Uterus (tissue), 3 donors: ENCODE measurements at regions not wholly inside any gene's neighbourhood (a gene's known extent, or its start where the extent isn't known, plus 50 kb on each side); places are given as distances from the start of the nearest gene placed in this dataset.

Source experiments
- DNase-seq, 2 donors: peaks; one replicate each; pipeline ENCODE4 v3.0.0-alpha.2; 2019 to 2020
- H3K27ac ChIP-seq, 2 donors: fragments of 200-600 bp; sonication (generic); 1 replicate in 1 of 2; 2 replicates in 1 of 2; pipeline ENCODE4 v1.5.1; 2016 to 2018
- H3K27me3 ChIP-seq, 2 donors: fragments of 200-600 bp; sonication (generic); one replicate each; pipeline ENCODE4 v1.5.1; 2018 to 2019; ENCODE audit warnings: control low read depth in 1 of 2
- H3K36me3 ChIP-seq, 2 donors: fragments of 200-600 bp; sonication (generic); one replicate each; pipeline ENCODE4 v1.5.1; 2019; ENCODE audit warnings: control low read depth in 1 of 2
- H3K4me1 ChIP-seq, 2 donors: fragments of 200-600 bp; sonication (generic); one replicate each; pipeline ENCODE4 v1.5.1; 2018 to 2019; ENCODE audit warnings: control low read depth in 1 of 2
- H3K4me3 ChIP-seq, 2 donors: fragments of 200-600 bp; sonication (generic); 1 replicate in 1 of 2; 2 replicates in 1 of 2; pipeline ENCODE4 v1.5.1; 2018 to 2019; ENCODE audit warnings: mild to moderate bottlenecking in 1 of 2
- H3K9me3 ChIP-seq, 2 donors: fragments of 200-600 bp; sonication (generic); one replicate each; pipeline ENCODE4 v1.5.1; 2019; ENCODE audit warnings: control low read depth in 1 of 2
- CTCF ChIP-seq, 4 experiments: fragments of 200-600 bp in 2 of 4; fragments of 450-650 bp in 2 of 4; sonication (generic) in 2 of 4; IDR thresholded peaks; one replicate each; pipeline ENCODE4 v1.5.1; 2016 to 2019; ENCODE audit warnings: antibody characterized with exemption in 4 of 4, mild to moderate bottlenecking in 2 of 4, moderate library complexity in 1 of 4
- POLR2A ChIP-seq, 2 donors: fragments of 450-650 bp; IDR thresholded peaks; one replicate each; pipeline ENCODE4 v1.6.1; 2016; ENCODE audit warnings: antibody characterized with exemption in 2 of 2, mild to moderate bottlenecking in 1 of 2, moderate library complexity in 1 of 2
- intact Hi-C: fragments of 100-400 bp; cut with DNase I; formaldehyde crosslinking; loops from one replicate; pipeline ENCODE4 v1.15.1; 2023; ENCODE audit warnings: low total_unique reads
- donor health status: DM: yes; HTN: yes; CAD: no.

DNA sequence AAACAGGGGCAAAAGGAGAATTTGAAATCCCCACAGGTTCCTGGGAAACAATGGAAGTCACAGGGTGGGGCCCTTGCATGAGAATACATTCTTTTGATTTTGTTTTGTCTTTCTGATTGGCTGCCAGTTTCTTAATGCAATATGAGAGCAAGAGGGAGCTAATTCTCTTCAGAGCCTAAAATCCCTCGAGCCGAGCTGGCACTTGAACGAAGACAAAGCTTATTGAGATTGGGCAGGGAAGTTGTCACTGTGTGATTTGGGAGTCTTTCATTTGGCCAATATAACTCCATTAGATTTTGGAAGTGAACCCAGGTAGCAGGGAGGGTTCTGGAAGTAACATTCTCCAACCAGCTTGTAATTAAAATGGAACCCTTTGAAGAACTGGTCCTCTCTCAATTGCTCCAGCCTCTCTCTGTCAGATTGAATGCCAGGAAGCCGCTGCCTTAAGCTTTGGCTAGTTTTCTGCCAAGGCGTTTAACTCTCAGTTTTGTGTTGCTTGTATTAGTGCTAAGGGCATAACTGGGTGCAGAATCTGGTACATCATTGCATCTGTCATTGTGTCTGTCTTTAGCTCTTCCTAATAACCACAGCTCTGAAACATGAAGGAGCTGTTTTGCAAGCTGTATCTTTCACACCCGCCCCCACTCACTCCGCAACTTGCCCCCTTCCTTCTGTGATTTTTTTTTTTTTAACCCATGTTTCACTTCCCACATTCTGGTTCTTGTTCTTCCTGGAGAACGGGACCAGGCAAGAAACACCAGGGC lies 272.0 kb downstream of the MAF start:
- Histone ChIP-seq H3K36me3 (no peaks in the 10 kb centered on the region), H3K27me3 (no peaks in the 10 kb centered on the region), H3K4me3 (no peak overlapping the region), H3K4me1 (no peaks in the 10 kb centered on the region), H3K9me3 (no peaks in the 10 kb centered on the region), H3K27ac (no peak overlapping the region)
- intact Hi-C loops: no loop called here
- TF ChIP-seq CTCF (IDR thresholded peaks at IDR 0.05): no peak
- no peak for TF ChIP-seq POLR2A (IDR thresholded peaks at IDR 0.05)
- DNase-seq: no peak

- DNase-seq: no peak
- no peak overlapping the region for H3K27ac ChIP-seq
- H3K4me3 ChIP-seq: no peak overlapping the region
- H3K4me1 ChIP-seq: no peaks in the 10 kb centered on the region
- H3K9me3 ChIP-seq: no peaks in the 10 kb centered on the region
- no peaks in the 10 kb centered on the region for H3K27me3 ChIP-seq
- TF ChIP-seq POLR2A (IDR thresholded peaks at IDR 0.05): no peak
- no peak for TF ChIP-seq CTCF (IDR thresholded peaks at IDR 0.05)
- intact Hi-C loops: no loop called here
- H3K36me3 ChIP-seq: no peaks in the 10 kb centered on the region
Measured at GRCh38 chr16:79327836-79328235, 272.7 kb downstream of the MAF start.

- Histone ChIP-seq H3K27me3 (no peaks in the 10 kb centered on the region), H3K4me1 (no peaks in the 10 kb centered on the region), H3K27ac (no peak overlapping the region), H3K9me3 (no peaks in the 10 kb centered on the region), H3K36me3 (no peaks in the 10 kb centered on the region), H3K4me3 (no peak overlapping the region)
- intact Hi-C loops: no loop called here
- TF ChIP-seq POLR2A (IDR thresholded peaks at IDR 0.05) (no peak), CTCF (IDR thresholded peaks at IDR 0.05) (no peak)
- DNase-seq: no peak
Measured at GRCh38 chr16:79326549-79326948, 274.0 kb downstream of the MAF start.

GRCh38 chr16:79325226-79325945 lies 275.2 kb downstream of the MAF start:
- Histone ChIP-seq H3K36me3 (no peaks in the 10 kb centered on the region), H3K4me1 (no peaks in the 10 kb centered on the region), H3K27ac (no peak overlapping the region), H3K27me3 (no peaks in the 10 kb centered on the region), H3K4me3 (no peak overlapping the region), H3K9me3 (no peaks in the 10 kb centered on the region)
- TF ChIP-seq POLR2A (IDR thresholded peaks at IDR 0.05) (no peak), CTCF (IDR thresholded peaks at IDR 0.05) (no peak)
- intact Hi-C loops: no loop called here
- no peak for DNase-seq

GRCh38 chr16:79320956-79321355 lies 279.6 kb downstream of the MAF start:
- no peaks in the 10 kb centered on the region for H3K4me1 ChIP-seq
- no peaks in the 10 kb centered on the region for H3K36me3 ChIP-seq
- no peak overlapping the region for H3K4me3 ChIP-seq
- DNase-seq: no peak
- TF ChIP-seq POLR2A (IDR thresholded peaks at IDR 0.05): no peak
- TF ChIP-seq CTCF (IDR thresholded peaks at IDR 0.05): no peak
- no peaks in the 10 kb centered on the region for H3K9me3 ChIP-seq
- intact Hi-C loops: no loop called here
- no peak overlapping the region for H3K27ac ChIP-seq
- no peaks in the 10 kb centered on the region for H3K27me3 ChIP-seq
